GM23248 (cell line): ENCODE measurements at regions not wholly inside any gene's neighbourhood (a gene's known extent, or its start where the extent isn't known, plus 50 kb on each side); places are given as distances from the start of the nearest gene placed in this dataset.

Source experiments
- EZH2 ChIP-seq: fragments of 200-600 bp; sonication (generic); IDR thresholded peaks from 2 replicates; pipeline ENCODE4 v1.6.1; 2018; ENCODE audit warnings: antibody characterized with exemption, mild to moderate bottlenecking; ENCODE audit not compliant: insufficient read depth, poor library complexity, severe bottlenecking
- EZH2phosphoT487 ChIP-seq: fragments of 200-600 bp; sonication (generic); IDR thresholded peaks from 2 replicates; pipeline ENCODE4 v1.6.1; 2018; ENCODE audit warnings: antibody characterized with exemption, moderate library complexity, mild to moderate bottlenecking, low read depth; ENCODE audit not compliant: insufficient read depth

DNA sequence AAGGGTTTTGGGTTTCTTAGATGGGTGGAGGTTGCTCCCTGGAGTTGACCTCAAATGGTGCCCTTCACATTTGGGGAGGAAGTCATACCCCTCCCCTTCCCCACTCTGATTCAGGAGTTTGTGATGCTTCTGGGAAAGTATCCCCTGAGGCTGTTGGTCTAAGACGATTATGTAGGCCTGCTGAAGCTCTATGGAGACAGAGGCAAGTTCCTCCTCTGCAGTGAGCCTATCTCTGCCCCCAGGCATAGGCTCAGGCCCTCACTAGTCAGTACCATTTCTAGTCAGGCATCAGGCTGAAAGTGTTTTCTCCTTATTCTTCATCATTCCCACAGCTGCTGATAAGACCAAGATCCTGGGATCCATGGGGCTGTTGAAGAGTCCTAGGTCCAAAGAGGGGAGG lies 271.6 kb upstream of the NUDT12 start:
- no peak for TF ChIP-seq EZH2
- no peak for TF ChIP-seq EZH2phosphoT487
